Liver (tissue), 8 donors: ENCODE measurements at regions not wholly inside any gene's neighbourhood (a gene's known extent, or its start where the extent isn't known, plus 50 kb on each side); places are given as distances from the start of the nearest gene placed in this dataset.

ENCODE experiments used
- DNase-seq: peaks from one replicate; pipeline ENCODE4 v3.0.0-alpha.2; 2017; ENCODE audit warnings: low spot score
- H3K27ac ChIP-seq, 2 donors: one replicate each; pipeline ENCODE4 v1.7.0; 2013; ENCODE audit warnings: inconsistent platforms in 2 of 2, low read length in 2 of 2, control low read depth in 1 of 2, low read depth in 1 of 2, mild to moderate bottlenecking in 1 of 2
- H3K27me3 ChIP-seq, 4 donors: one replicate each; pipeline versions ENCODE4 v1.6.1 to v1.7.0; 2013; ENCODE audit warnings: low read length in 3 of 4, inconsistent platforms in 1 of 4, mild to moderate bottlenecking in 1 of 4, moderate library complexity in 1 of 4; ENCODE audit not compliant: control insufficient read depth in 4 of 4, insufficient read depth in 4 of 4
- H3K36me3 ChIP-seq, 4 donors: one replicate each; pipeline versions ENCODE4 v1.6.1 to v1.7.0; 2013; ENCODE audit warnings: low read length in 3 of 4, mild to moderate bottlenecking in 3 of 4, low read depth in 1 of 4, moderate library complexity in 1 of 4; ENCODE audit not compliant: control insufficient read depth in 4 of 4, insufficient read depth in 3 of 4
- H3K4me1 ChIP-seq, 4 donors: one replicate each; pipeline versions ENCODE4 v1.6.1 to v1.7.0; 2013; ENCODE audit warnings: low read length in 3 of 4, mild to moderate bottlenecking in 3 of 4, moderate library complexity in 1 of 4; ENCODE audit not compliant: control insufficient read depth in 4 of 4, insufficient read depth in 4 of 4
- H3K4me3 ChIP-seq, 3 donors: one replicate each; pipeline versions ENCODE4 v1.6.1 to v1.7.0; 2013; ENCODE audit warnings: low read length in 3 of 3, control low read depth in 1 of 3, low read depth in 1 of 3, mild to moderate bottlenecking in 1 of 3
- H3K9ac ChIP-seq, 2 donors: one replicate each; pipeline ENCODE4 v1.7.0; 2013; ENCODE audit warnings: low read length in 2 of 2, mild to moderate bottlenecking in 2 of 2, moderate library complexity in 2 of 2, control low read depth in 1 of 2, low read depth in 1 of 2
- H3K9me3 ChIP-seq, 4 donors: one replicate each; pipeline versions ENCODE4 v1.6.1 to v1.7.0; 2013; ENCODE audit warnings: low read length in 3 of 4; ENCODE audit not compliant: control insufficient read depth in 4 of 4
- EGR1 ChIP-seq, 2 donors: IDR thresholded peaks; 2 replicates each; pipeline ENCODE4 v1.6.1; 2016 to 2018; ENCODE audit warnings: antibody characterized with exemption in 2 of 2, low read depth in 2 of 2
- FOXA1 ChIP-seq: IDR thresholded peaks from 2 replicates; pipeline ENCODE4 v1.6.1; 2016; ENCODE audit warnings: antibody characterized with exemption
- GABPA ChIP-seq, 2 donors: IDR thresholded peaks in 1 of 2; conservative IDR thresholded peaks in 1 of 2; 2 replicates each; pipeline ENCODE4 v1.6.1; 2016; ENCODE audit warnings: antibody characterized with exemption in 2 of 2, mild to moderate bottlenecking in 1 of 2, moderate library complexity in 1 of 2
- HNF4A ChIP-seq, 2 donors: conservative IDR thresholded peaks; 2 replicates each; pipeline ENCODE4 v1.6.1; 2016; ENCODE audit warnings: antibody characterized with exemption in 2 of 2, mild to moderate bottlenecking in 2 of 2
- HNF4G ChIP-seq: IDR thresholded peaks from 2 replicates; pipeline ENCODE4 v1.6.1; 2016; ENCODE audit warnings: antibody characterized with exemption
- NR2F2 ChIP-seq: IDR thresholded peaks from 2 replicates; pipeline ENCODE4 v1.6.1; 2016; ENCODE audit warnings: antibody characterized with exemption
- RAD21 ChIP-seq, 2 donors: IDR thresholded peaks; 2 replicates each; pipeline ENCODE4 v1.6.1; 2016; ENCODE audit warnings: antibody characterized with exemption in 2 of 2, mild to moderate bottlenecking in 2 of 2
- RXRA ChIP-seq, 2 donors: IDR thresholded peaks; 2 replicates each; pipeline ENCODE4 v1.6.1; 2017 to 2018; ENCODE audit warnings: antibody characterized with exemption in 2 of 2, mild to moderate bottlenecking in 1 of 2
- SP1 ChIP-seq: IDR thresholded peaks from 2 replicates; pipeline ENCODE4 v1.6.1; 2018; ENCODE audit warnings: antibody characterized with exemption, mild to moderate bottlenecking
- TAF1 ChIP-seq: conservative IDR thresholded peaks from 2 replicates; pipeline ENCODE4 v1.6.1; 2016; ENCODE audit warnings: antibody characterized with exemption, mild to moderate bottlenecking
- YY1 ChIP-seq: IDR thresholded peaks from 2 replicates; pipeline ENCODE4 v1.6.1; 2016; ENCODE audit warnings: antibody characterized with exemption, mild to moderate bottlenecking
- WGBS: extraction: QIAGEN DNeasy Blood & Tissue Kit; methylation state at CpG from one replicate; pipeline ENCODE4 v1.1.7; 2013; 5-methylcytosine and 5-hydroxymethylcytosine counted together
- TF ChIP-seq, protein P1 (sequence below): fragments of 150-350 bp; IDR thresholded peaks from 2 replicates; pipeline ENCODE4 v1.5.1; 2017; ENCODE audit warnings: improper control_type of control experiment, low read depth, low read length; ENCODE audit not compliant: missing input control
- TF ChIP-seq, protein P2 (sequence below): IDR thresholded peaks from 2 replicates; pipeline ENCODE4 v1.6.1; 2016; ENCODE audit warnings: antibody characterized with exemption
- donor health status: healthy.
- donor health status: healthy.
- donor health status: healthy.
- donor health status: healthy.
- donor health status: healthy.

DNA sequence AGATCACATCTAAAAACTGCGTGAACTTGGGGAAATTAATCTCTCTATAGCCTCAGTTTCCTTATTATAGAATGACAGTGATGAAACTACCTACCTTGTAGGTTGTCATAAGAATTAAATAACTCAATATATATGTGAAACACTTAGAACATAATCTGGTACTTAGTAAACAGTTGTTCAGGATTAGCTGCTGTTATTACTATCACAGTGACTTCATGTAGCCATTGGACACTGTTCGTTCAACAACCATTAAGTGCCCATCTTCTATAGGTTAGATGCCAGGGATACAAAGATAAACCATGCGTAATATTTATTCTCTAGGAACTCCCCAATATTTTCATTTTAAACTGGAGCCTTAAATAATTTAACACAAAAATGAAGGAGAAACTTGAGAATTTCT lies 329.0 kb upstream of the PROK2 start:
- no peak overlapping the region for H3K27ac ChIP-seq
- no peak for DNase-seq
- WGBS: 96% methylated on average over 3 of the region's 3 CpGs
- no peaks in the 10 kb centered on the region for H3K36me3 ChIP-seq
- no peak overlapping the region for H3K9ac ChIP-seq
- TF ChIP-seq YY1: no peak
- no peak for TF ChIP-seq NR2F2
- no peak for TF ChIP-seq SP1
- TF ChIP-seq HNF4A (conservative IDR thresholded peaks at IDR 0.05): no peak
- TF ChIP-seq, protein P1, sequence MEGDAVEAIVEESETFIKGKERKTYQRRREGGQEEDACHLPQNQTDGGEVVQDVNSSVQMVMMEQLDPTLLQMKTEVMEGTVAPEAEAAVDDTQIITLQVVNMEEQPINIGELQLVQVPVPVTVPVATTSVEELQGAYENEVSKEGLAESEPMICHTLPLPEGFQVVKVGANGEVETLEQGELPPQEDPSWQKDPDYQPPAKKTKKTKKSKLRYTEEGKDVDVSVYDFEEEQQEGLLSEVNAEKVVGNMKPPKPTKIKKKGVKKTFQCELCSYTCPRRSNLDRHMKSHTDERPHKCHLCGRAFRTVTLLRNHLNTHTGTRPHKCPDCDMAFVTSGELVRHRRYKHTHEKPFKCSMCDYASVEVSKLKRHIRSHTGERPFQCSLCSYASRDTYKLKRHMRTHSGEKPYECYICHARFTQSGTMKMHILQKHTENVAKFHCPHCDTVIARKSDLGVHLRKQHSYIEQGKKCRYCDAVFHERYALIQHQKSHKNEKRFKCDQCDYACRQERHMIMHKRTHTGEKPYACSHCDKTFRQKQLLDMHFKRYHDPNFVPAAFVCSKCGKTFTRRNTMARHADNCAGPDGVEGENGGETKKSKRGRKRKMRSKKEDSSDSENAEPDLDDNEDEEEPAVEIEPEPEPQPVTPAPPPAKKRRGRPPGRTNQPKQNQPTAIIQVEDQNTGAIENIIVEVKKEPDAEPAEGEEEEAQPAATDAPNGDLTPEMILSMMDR: no peak
- TF ChIP-seq HNF4G: no peak
- TF ChIP-seq, protein P2, sequence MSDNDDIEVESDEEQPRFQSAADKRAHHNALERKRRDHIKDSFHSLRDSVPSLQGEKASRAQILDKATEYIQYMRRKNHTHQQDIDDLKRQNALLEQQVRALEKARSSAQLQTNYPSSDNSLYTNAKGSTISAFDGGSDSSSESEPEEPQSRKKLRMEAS: no peak
- no peak for TF ChIP-seq FOXA1
- TF ChIP-seq RAD21 (IDR thresholded peaks at IDR 0.05): no peak
- no peaks in the 10 kb centered on the region for H3K27me3 ChIP-seq
- H3K4me3 ChIP-seq: no peak overlapping the region
- no peaks in the 10 kb centered on the region for H3K4me1 ChIP-seq
- H3K9me3 ChIP-seq: no peaks in the 10 kb centered on the region

DNA sequence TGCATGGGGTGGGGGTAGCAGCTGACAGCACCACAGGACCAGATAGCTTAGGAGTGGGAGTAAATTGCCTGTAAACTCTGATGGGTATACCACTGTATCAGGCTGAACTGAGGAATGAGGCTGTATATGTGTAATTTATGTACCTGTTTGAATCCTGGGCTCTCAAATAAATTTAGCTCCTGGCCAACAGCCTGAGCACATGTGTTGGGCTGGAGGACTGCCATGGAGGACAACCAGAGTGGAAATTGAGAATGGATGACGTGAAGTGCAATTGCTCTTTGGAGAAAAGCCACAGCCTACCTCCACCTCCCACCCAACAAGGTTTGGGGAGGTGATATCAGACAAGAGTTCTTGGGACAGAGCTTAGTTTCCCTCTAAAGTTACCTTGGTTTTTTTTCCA lies 328.6 kb upstream of the PROK2 start:
- H3K27me3 ChIP-seq: no peaks in the 10 kb centered on the region
- TF ChIP-seq YY1: no peak
- no peak for TF ChIP-seq GABPA (IDR thresholded peaks at IDR 0.05 in 1 of 2, conservative IDR thresholded peaks at IDR 0.05 in 1 of 2)
- H3K4me1 ChIP-seq: no peaks in the 10 kb centered on the region
- no peaks in the 10 kb centered on the region for H3K9me3 ChIP-seq
- no peak overlapping the region for H3K27ac ChIP-seq
- 94% methylated on average over 1 of the region's 1 CpG for WGBS
- no peak for DNase-seq
- no peaks in the 10 kb centered on the region for H3K36me3 ChIP-seq
- no peak overlapping the region for H3K9ac ChIP-seq
- no peak overlapping the region for H3K4me3 ChIP-seq

DNA sequence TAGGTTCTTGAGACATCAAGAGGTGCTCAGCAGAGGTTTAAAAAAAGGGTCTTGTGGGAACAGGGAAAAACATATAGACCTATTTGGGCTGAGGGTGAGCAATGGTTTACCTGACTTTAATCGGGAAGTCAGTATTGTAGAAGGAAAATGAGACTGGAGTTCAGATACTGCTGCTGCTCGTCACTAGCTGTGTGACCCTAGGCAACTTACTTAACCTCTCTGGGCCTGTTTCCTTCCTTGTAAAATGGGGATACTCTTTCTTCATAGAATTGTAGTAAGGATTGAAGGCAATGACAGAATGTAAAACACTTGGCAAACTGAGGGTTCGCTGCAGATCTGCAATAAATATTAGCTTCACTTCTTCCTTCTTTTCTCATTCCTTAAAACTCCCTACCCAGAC lies 327.5 kb upstream of the PROK2 start:
- H3K9ac ChIP-seq: no peak overlapping the region
- no peak for TF ChIP-seq HNF4A (conservative IDR thresholded peaks at IDR 0.05)
- TF ChIP-seq SP1: no peak
- TF ChIP-seq EGR1 (IDR thresholded peaks at IDR 0.05; ENCODE audit: low read depth in 2 of 2): no peak
- TF ChIP-seq, protein P1: no peak
- no peak for TF ChIP-seq TAF1
- no peak for TF ChIP-seq RAD21 (IDR thresholded peaks at IDR 0.05)
- TF ChIP-seq YY1: no peak
- no peak for TF ChIP-seq RXRA (IDR thresholded peaks at IDR 0.05)
- no peaks in the 10 kb centered on the region for H3K4me1 ChIP-seq
- no peak overlapping the region for H3K27ac ChIP-seq
- H3K36me3 ChIP-seq: no peaks in the 10 kb centered on the region
- DNase-seq: no peak
- H3K9me3 ChIP-seq: no peaks in the 10 kb centered on the region
- WGBS: 95% methylated on average over 3 of the region's 3 CpGs
- no peaks in the 10 kb centered on the region for H3K27me3 ChIP-seq
- no peak overlapping the region for H3K4me3 ChIP-seq
